ENCODE measurements at regions not wholly inside any gene's neighbourhood (a gene's known extent, or its start where the extent isn't known, plus 50 kb on each side); places are given as distances from the start of the nearest gene placed in this dataset.
"Not testable (repeated sequence)": the region's sequence is repeated elsewhere in the genome, so short reads cannot be mapped to it uniquely, and the experiment has no call there.

DNA sequence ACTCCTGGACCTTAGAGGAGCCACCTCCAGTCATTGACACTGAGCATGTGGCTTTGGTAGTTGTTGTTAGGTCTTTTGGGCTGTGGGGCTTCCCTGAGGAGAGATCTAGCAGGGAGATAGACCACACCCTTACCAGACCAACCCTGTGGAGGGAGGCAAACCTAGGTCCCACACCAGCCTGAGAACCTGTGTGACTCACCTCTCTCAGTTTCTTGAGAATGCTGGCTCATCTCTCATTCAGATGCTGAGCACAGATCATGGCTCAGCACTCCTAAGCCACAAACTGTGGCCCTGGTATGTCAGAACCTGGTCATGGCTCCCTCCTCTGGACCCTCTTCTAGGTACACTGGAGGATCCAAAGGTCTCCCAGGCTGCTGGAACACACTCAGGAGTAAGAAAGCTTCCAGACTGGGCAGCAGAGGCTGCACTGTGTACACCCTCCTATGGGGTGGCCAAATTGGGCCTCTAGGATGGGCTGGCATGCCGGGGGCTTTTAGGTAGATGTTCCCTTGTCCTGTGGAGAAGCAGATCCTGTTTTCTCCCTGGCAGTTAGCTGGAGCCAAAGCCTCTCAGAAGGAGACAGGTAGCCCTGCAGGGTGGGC is 1294.5 kb downstream of the KHDRBS2 start:
- no peak for DNase-seq

DNA sequence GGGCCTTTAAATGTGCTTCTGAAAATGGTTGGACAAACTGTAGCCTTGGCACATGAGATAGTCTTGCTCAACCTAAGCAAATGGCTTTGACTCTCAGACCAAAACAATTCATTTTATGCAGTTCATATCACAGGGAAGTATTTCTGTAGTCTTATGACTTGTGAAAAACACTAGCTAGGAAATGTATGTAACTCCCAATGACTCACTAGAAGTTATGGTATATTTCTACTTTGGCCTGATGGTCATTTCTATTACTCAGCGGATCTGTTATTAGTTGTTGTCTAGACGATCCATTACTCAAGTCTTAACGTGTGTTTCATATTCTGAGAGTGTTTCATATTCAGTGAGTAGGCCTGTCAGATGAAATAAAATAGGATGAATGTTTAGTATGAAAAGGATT is 1333.5 kb downstream of the KHDRBS2 start:
- DNase-seq, result no peak

GRCh38 chr6:60950221-60950923 is 1335.7 kb downstream of the KHDRBS2 start:
- DNase-seq, result not testable (repeated sequence)

DNA sequence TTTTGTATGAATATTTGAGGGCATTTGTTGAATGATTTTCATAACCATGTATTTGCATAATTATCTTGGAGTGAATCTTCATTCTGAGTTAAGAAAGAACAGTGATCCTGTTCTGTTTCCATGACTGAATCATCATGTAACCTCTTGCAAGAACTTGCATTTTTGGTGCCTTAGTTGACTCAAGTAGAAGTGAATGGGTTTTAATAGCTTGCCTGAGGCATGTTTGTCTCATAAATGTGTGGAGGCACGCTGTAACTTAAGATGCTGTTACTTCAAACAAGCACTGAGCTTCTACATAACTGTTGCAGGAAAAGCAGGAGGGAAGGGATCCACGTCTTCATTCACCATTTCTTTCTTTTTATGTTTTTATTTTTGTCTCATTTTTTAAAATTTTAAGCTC is 1338.6 kb downstream of the KHDRBS2 start:
- not testable (repeated sequence) for DNase-seq

- DNase-seq, result peak in 1 of 5 donors; percentile 0
Observed at GRCh38 chr6:60944803-60945202, 1341.2 kb downstream of the KHDRBS2 start.

DNA sequence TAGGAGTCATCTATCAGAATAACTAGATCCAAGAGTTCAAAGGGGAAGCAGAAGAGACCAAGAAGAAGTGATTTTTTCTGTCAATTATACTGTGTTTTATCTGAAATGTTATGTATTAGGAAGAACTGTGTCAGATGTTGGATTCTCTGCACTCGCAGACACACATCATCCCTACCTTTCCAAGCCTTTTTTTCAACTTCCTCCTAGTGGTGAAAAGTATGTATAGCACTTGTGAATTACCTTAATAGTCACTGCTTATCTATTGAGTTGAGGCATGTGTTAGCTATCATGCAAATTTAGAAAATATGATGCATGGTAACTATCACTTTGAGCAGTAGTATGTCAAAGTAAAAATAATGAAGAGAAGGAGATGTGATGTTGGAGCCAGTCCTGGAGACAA is 1350.1 kb downstream of the KHDRBS2 start:
- not testable (repeated sequence) for DNase-seq

DNA sequence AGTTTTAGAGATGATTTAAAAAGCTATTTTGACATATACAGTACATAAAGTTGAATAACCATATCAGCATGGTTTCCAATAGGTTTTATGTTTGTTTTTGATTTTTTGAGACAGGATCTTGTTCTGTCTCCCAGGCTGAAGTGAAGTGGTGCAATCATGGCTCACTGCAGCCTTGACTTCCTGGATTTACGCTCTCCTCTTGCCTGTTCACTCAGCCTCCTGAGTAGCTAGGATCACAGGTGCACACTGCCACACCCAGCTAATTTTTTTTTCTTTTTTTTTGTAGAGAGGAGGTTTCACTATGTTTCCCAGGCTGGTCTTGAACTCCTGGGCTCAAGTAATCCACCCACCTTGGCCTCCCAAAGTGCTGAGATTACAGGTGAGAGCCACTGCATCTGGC is 1366.4 kb downstream of the KHDRBS2 start:
- not testable (repeated sequence) for DNase-seq

DNA sequence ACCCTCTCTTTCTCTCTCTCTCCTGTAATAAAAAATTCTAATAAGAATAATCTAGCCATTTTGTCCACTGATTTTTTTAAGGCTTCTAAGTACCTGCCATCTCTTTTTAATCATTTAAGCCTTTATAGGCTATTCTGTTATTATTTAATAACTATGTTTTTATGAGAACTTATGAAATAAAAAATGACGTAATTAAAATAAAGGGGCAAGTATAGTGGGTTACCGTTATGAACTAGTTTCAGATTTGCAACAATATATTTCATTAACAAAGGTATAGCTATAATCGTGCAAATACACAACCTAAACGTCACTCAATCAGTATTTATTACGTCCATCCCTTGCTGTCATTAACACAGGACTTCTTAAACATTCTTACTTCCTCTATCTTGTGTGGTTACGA is 1382.2 kb downstream of the KHDRBS2 start:
- not testable (repeated sequence) for DNase-seq

GRCh38 chr6:60893374-60893773 is 1392.7 kb downstream of the KHDRBS2 start:
- DNase-seq, result not testable (repeated sequence)

GRCh38 chr6:60891606-60892005 is 1394.4 kb downstream of the KHDRBS2 start:
- DNase-seq, result no peak

GRCh38 chr6:60877396-60877795 is 1408.6 kb downstream of the KHDRBS2 start:
- DNase-seq, result not testable (repeated sequence)

DNA sequence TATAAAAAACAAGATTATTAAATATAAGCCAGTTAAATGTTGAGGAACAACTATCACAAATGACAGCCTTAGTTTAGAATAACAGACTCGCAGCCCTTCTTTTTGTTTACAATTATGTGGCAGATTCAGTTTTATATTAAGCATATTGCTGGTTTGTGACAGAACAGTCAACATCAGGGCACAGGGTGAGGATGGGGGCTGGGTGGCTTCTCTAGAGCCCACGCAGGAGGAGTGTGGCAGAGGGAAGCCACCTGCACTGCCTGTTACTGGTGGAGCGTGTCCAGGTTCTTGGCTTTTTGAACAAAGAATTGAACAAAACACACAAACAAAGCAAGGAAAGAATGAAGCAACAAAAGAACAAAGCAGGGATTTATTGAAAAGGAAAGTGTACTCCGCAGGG is 1415.2 kb downstream of the KHDRBS2 start:
- DNase-seq, result not testable (repeated sequence)

- DNase-seq, result no peak
Observed at GRCh38 chr6:60867548-60867947, 1418.5 kb downstream of the KHDRBS2 start.

DNA sequence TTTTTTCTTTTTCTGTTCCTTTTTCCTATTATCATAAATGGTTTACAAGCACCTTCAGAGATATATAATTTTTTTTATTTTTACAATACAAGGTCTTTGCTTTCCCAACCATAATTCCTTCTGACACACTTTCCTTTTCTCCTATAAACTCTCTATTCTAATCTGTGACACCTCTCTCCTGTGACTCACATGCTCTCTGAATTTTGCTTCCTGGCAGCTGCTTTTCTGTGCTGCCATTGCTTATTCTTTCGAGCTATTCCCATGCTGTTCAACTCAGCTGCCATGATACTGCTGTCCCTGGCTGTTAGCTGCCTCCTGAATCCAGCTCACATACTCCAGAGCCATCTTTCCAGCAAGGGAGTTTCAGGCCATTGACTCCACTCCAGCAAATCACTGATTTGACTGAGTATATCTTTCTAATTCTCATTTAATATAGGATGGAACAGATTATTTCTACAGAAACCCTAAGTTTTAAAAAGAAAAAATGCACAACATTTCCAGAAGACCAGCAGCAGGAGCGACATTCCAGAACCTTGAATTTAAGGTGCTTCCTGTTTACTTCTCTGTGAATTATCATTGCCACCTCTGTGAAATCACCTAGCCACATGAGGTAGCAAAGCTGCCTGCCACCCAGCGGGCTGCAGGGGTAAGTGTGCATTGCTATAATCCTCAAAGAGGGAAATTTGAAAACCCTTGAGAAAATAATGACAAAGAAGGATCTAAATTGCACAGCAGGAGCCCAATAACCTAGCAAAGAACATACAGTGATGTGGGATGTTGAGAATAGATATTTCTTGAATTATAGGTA is 1442.6 kb downstream of the KHDRBS2 start:
- not testable (repeated sequence) for DNase-seq

DNA sequence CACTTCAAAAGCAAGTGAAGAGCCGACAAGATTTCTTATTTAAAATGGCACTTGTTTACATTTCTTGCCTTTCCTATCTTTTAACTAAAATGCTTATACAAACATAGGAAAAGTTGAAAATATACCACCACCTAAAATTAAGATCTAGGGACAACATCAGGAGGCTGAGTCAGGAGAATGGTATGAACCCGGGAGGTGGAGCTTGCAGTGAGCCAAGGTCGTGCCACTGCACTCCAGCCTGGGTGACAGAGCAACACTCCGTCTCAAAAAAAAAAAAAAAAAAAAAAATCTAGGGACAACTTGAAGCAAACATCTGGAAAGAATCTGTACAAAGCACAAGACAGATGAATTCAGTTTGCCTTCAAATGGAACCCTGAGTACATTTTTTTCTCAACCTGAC is 1455.3 kb downstream of the KHDRBS2 start:
- not testable (repeated sequence) for DNase-seq

DNA sequence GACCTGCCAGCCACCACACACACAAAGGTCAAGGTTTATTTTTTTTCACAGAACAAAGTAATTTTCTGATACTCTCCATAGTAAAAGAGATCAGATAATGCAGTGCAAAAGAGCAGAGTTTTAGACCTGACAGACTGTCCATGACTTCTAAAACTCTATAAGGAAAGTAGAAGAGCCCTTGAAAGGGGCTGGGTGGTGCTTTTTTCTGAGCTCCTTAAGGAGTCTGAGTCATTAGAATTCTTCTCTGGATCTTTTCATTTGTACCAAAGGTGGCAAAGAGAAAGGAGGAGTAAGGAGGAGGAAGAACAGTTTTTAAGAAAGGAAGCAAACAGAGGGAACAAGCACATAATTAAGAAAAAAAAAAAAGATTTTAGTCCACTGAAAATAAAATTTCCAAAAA is 1463.4 kb downstream of the KHDRBS2 start:
- not testable (repeated sequence) for DNase-seq

GRCh38 chr6:60818072-60818471 is 1468.0 kb downstream of the KHDRBS2 start:
- DNase-seq, result not testable (repeated sequence)

GRCh38 chr6:60814784-60815183 is 1471.2 kb downstream of the KHDRBS2 start:
- not testable (repeated sequence) for DNase-seq

DNA sequence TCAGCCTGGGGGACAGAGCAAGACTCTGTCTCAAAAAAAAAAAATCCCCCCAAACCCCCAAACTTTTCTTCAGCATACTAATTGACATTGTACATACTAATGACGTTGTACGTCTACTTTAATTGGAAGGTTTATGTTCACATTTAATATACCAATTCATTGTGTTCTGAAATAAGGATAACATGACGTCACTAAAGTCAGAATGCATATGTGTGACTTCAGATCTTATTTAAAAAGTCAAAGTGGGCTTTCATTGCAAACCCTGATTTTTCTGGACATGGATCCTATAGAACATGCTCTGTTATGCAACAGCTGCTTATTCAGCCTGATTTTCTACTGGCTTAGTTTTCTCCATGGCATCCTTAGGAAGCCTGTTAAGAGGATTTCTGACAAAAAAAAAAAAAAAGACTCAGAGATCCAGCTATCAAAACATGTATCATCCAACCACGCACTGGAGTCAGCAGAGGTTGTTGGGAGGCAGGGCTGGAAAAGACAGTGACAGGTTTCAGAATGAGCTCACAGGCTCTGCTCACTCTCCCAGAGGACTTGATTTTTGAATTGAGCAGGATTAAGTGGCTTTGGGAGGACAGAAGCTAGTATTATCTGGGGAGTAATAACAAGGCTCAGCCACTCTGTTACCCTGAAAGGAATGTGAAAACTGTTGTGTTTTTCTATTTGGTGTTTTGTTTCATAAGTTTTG is 1472.0 kb downstream of the KHDRBS2 start:
- not testable (repeated sequence) for DNase-seq

- DNase-seq, result not testable (repeated sequence)
Observed at GRCh38 chr6:60810216-60810615, 1475.8 kb downstream of the KHDRBS2 start.

DNA sequence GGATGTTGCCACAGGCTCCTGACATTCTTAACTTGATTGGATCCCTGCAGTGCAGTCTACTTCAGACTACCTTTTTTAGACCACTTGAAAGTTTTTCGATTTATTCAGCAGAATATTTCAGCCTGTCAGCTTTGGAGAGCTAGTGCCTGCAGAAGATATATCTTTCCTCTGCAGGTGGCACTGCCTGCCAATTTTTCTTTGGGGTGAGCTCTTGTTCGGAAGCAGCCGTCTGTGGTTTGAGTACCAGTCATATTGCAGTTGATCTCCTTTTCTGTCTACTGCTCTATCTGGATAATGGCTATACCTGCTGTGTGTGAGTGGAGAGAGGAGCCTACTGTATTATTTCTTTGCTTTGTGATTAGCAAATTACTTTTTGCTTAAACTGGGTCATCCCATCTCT is 1486.9 kb downstream of the KHDRBS2 start:
- not testable (repeated sequence) for DNase-seq

DNA sequence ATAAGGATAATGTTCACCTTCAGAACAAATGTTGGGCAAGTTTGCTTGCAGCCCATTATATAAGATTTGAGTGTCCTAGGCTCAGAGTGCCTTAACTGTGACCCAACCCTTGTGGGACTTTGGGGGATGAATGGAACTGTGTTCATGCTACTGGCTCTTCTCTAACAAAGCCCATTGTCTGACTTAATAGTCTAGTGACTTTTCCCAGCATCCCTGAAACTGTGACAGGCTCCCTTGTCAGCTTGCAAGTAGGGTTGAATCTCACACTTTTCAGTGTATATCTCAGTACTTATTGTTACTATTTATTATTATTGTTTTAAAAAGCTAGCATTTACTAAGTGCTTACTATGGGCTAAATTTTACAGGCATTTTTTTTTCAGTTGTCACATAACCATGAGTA is 1488.2 kb downstream of the KHDRBS2 start:
- DNase-seq, result not testable (repeated sequence)

GRCh38 chr6:60789601-60790000 is 1496.4 kb downstream of the KHDRBS2 start:
- not testable (repeated sequence) for DNase-seq
